ENCODE measurements at regions not wholly inside any gene's neighbourhood (a gene's known extent, or its start where the extent isn't known, plus 50 kb on each side); places are given as distances from the start of the nearest gene placed in this dataset.

DNA sequence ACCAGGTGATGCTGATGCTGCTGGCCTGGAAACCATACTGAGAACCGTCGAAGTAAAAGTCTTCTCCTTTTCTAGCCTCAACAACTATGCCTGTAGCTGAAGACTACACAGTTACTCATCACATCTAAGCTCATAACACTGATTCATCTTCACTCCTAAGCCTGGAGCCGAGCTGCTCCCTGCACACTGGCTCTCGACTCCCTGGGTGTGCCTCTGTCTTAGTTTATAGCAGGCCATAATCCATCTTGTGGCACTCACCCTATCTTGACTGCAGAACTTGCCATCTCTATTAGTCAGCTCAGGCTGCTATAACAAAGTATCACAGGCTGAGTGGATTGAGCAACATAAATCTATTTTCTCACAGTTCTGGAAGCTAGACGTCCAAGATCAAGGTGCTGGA is 191.0 kb downstream of the UNC5CL start:
- intact Hi-C loops (cut with micrococcal nuclease) = no loop called here

DNA sequence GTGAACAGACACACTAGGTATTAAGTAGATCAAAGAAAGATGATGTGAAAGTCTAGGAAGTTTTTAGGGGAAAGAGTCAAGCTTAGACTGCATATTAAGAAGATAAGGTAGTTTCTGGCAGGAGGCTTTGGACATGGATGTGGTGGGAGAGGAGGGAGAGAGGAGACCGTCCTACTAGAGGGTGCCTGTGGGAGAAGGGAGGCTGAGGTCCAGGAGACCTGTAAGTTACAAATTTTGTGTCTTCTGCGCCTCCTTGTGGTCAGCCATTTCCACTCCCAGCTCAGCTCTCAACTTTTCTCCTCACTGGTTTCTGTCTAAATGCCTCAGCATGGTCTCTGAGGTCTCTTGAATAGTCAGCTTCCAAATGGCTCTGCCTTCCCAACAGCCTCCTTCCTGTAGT is 193.5 kb downstream of the UNC5CL start:
- intact Hi-C loops (cut with micrococcal nuclease) = no loop called here

DNA sequence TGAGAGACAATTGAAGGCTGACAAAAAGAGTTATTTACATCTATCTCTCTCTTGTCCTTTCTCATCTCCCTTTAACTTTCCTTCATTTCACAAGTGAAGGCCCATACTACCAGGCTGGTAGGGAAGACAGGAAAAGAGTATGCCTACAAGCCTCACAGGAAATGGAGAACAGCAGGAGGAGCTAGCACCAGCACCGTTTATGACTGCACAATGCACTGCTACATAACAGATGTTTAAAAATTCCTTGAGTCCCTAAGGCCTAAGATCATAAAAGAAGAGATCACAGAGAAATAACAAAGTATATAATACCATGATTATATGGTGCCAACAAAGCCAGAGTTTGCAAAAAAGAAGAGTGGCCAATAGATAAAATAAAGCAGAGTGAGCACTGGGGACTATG is 194.8 kb downstream of the UNC5CL start:
- intact Hi-C loops (cut with micrococcal nuclease) = no loop called here

DNA sequence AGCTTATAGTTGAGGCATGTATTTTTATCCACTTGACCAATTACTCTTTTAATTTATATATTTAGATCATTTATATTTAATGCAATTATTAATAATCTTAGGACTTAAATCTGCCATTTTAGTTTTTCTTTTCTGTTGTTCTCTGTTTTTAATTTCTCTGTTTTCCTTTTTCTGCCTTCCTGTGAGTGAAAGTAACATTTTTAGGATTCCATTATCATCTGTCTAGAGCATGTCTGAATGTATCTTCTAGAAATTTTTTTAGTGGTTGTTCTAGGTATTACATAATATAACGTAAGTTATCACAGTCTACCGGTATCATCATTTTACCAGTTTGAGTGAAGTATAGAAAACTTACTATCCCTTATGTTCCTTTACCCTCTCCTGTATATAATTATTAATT is 197.3 kb downstream of the UNC5CL start:
- intact Hi-C loops (cut with micrococcal nuclease) = no loop called here

DNA sequence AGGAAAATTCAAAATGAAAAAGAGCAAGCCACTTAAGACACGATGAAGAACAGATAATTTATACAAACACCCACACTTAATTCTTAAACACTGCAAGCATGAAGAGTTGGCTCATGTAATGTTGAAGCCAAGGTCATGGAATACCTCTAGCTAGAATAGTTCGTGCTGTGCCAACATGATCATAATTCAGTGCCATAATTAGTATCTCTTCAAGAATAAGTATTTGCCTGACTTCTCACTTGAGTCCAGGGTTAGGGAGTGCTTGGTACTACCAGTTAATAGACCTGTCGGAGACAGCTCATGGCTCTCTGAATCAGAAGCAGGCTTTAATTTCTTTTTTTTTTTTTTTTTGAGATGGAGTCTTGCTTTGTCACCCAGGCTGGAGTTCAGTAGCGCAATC is 206.3 kb downstream of the UNC5CL start:
- intact Hi-C loops (cut with micrococcal nuclease) = no loop called here

DNA sequence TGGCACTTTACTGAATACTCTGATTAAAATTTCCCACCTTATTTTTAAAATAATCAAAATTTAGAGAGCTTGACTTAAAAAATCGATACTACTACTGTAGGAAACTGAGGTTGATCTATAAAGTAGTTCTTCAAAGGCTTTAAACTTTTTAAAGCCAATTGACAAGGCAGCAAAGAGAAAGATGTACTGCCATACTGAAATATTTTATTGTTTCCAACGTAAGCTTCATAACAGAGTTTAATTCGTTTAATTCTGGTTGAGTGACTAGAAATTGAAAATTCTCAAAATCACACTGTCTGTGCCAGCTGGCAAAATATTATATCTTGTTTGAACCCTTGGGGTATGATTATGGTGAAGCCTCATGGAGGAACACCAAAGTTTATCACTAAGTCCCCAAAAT is 207.6 kb downstream of the UNC5CL start:
- intact Hi-C loops (cut with micrococcal nuclease) = no loop called here

DNA sequence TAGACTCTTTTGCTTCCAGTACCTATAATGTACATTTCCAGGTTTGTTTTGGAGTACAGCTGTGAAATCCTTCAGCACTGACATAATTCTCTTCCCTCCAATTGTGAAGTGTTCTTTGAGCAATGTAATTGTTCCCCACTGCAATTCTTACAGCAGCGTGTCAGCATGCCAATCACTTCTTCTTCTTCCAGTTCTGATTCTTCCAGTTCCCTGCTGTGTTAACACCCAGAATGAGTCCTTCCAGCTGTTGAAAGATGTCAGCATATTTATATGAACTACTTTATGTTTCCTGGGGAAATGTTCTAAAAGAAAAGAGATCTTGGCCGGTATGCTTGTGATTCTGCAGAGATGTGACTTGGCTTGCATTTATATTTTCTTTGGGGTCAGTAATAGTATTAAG is 213.9 kb downstream of the UNC5CL start:
- intact Hi-C loops (cut with micrococcal nuclease) = loop anchor here (2.0 kb wide), 1 partner anchor 496 kb away; no protein-coding TSS in a partner anchor

DNA sequence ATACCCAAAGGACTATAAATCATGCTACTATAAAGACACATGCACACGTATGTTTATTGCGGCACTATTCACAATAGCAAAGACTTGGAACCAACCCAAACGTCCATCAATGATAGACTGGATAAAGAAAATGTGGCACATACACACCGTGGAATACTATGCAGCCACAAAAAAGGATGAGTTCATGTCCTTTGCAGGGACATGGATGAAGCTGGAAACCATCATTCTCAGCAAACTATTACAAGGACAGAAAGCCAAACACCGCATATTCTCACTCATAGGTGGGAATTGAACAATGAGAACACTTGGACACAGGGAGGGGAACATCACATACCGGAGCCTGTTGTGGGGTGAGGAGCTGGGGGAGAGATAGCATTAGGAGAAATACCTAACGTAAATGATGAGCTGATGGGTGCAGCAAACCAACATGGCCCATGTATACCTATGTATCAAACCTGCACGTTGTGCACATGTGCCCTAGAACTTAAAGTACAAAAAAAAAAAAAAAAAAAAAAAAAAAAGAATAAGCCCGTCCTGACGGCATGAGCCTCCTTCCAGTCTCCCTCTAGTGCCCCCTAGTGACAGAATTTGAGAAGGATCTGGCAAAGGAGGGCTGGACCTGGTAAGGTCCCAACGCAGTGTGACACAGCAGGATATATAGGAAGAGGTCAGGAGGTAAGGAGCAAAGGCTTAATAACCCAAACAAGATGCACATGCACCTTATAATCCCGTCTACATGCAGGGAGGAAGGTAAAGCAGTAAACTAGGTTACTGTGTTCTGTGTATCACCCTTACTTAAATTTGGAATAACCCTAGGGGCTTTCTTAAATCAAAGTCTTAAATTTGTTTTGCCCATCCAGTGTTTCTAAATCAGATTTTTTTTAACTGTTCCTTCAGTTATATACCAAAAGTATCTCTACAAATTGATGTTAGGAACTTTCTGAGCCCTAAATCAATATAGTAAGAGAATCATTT is 214.8 kb downstream of the UNC5CL start:
- intact Hi-C loops (cut with micrococcal nuclease) = loop anchor here (2.0 kb wide), 1 partner anchor 495 kb away; no protein-coding TSS in a partner anchor

DNA sequence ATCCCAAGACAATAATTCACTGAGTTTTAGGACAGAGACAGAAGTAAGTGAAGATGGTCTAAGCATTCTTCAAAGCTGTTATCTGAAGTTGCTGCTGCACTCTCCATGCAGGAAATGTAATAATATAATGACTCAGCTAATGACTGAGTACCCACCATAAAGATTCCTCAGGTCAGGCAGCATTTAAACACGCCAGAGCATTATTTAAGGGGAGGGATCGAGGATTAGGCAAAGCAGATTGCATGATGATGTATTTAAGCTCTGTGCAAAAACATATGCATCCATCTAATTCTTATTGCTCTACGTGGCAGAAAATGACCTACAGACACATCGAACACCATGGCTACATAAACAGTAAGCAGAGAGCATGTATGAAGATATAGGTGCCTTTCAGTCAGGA is 216.4 kb downstream of the UNC5CL start:
- intact Hi-C loops (cut with micrococcal nuclease) = no loop called here

DNA sequence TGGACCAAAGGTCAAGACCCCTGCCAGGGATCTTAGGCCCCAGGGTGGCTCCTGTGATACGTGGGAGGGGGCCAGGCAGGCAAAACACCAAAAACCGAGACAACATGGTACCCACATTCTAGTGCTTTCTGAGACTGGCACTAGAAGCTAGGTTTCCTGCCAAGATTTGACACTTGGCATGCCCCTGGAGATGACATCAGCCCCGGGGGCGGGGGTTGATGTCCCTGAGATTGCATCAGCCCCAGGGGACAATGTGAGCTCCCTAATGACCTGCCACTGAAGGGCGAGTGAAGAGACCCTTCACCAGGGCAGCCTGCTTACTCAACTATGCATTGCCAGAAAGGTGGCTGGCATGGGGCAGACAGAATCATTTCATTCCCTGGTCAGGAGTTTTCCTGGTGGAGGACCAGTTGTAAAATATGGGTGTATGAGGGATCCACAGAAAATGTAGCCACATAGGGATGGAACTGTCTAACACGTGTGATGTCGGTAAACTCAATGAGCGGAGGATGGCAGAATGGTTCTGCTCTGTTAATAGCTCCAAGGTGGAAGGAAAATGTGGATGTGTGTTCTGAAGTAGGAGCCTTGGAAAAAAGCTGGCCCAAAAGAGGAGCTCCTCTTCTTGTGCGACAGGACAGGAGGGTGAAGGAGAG is 219.7 kb downstream of the UNC5CL start:
- intact Hi-C loops (cut with micrococcal nuclease) = no loop called here

DNA sequence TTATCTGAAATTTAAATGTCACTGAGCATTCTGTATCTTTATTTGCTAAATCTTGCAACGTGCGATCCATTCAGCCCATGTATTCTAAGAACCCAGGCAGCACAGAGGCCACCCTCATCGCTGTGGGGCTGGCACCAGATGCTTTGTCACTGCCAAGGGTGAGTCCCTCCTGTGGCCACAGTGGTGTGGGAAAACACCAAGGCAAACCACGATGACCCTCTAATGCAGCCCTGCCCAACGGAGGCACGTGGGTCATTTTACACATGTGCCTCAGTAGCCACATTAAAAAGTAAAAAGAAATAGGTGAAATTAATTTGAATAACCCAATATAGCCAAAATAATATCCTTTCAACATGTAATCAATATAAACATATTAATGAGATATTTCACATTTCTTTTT is 221.7 kb downstream of the UNC5CL start:
- intact Hi-C loops (cut with micrococcal nuclease) = no loop called here

DNA sequence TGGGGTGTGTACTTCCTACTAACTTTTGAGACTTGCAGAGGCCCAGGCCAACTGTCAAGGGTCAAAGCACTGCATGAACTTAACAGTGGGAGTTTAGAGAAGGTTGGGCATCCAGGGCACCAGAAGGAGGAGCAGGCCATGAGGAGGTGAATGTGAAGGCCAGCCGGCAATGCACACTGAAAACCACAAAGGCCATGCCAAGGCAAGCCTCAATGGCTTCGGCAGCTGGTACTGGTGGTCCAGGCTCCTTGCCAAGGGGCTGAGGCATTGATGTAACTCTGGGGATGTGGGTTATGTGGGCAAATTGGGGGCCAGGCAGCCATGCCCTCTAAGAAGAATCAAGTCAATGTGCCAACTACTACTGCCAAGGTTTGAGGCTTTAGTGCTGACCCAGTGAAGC is 222.4 kb downstream of the UNC5CL start:
- intact Hi-C loops (cut with micrococcal nuclease) = no loop called here

DNA sequence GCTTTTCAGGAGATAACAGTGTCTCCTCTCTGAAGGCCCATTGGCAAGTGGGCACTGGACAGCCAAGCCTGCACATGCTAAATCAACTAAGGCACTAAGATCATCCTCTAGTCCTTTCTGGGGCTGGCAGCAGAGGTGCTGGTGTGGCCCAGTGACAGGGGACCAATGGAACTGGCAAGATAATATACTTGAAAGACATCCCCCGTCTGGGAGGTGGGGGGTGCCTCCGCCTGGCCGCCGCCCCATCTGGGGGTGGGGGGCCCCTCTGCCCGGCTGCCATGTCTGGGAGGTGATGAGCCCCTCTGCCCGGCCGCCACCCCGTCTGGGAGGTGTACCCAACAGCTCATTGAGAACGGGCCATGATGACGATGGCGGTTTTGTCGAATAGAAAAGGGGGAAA is 223.3 kb downstream of the UNC5CL start:
- intact Hi-C loops (cut with micrococcal nuclease) = no loop called here

DNA sequence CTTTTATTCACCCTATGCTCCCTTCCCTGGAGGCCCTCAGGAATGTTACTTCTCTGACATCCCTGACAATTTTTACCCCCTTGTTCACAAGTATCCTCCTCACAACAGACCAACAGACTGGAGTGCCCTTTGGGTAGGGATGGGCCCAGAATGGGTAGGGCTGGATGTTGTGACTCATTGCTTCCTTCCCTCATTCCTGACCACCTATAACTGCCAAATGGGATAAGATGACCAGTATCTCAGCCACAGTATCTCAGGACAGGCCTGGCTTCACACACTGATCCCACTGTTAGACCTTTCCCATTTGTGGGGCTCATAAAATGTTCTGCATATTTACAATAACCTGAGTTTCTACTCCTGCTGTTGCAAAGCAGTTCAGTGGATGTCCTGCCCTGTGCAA is 223.0 kb upstream of the LRFN2 start:
- intact Hi-C loops (cut with micrococcal nuclease) = no loop called here

DNA sequence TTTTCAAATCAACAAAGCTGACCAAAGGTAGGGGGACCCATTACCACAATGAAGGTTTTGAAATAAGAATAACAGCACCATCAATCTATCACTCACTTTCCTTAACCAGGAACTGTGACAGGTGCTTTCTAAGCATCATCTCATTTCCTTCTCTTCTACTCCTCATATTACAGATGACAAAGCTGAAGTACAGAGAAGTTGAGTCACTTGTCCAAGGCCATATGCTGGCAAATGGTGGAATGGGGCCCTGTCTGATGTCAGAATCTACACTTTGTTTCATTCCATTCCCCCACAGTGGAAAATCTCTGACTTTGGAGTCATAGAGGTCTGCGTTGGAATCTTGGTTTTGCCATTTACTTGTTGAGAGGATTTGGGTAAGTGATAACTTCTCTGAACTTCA is 222.5 kb upstream of the LRFN2 start:
- intact Hi-C loops (cut with micrococcal nuclease) = no loop called here

DNA sequence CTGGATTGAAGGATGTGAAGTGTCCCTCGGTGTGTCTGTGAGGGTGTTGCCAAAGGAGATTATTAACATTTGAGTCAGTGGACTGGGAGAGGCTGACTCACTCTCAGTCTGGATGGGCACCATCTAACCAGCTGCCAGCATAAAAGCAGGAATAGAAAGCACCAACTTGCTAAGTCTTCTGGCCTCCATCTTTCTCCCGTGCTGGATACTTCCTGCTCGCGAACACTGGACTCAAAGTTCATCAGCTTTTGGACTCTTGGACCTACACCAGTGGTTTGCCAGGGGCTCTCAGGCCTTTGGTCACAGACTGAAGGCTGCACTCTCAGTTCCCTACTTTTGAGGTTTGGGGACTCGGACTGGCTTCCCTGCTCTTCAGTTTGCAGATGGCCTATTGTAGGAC is 220.3 kb upstream of the LRFN2 start:
- intact Hi-C loops (cut with micrococcal nuclease) = no loop called here

DNA sequence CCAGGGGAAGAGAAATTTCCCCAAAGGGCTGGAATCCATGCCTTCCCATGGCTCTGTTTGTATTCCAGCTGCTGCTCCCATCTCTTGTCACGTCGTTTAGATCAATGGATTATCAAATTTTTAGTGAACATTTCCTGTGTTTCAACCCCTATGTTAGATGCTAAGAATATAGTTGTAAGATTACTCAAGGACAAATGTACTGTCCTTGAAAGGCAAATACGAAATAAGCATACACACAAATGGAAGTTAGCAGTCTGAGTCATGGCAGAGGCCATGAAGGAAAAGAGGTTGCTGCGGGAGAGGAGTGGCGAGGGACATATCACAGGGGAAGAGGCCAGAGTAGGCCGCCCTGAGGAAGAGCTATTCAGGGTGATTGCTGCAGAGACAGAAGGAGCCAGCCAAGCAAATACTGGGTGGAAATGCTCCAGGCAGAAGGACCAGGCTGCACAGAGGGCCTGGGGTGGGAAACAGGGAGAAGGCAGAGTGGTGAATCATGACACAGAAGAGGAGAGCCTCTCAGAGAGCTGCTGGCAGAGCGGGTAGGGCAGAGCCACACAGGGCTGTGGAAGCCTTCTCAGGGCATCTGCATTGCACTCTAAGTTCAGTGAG is 219.2 kb upstream of the LRFN2 start:
- intact Hi-C loops (cut with micrococcal nuclease) = no loop called here

DNA sequence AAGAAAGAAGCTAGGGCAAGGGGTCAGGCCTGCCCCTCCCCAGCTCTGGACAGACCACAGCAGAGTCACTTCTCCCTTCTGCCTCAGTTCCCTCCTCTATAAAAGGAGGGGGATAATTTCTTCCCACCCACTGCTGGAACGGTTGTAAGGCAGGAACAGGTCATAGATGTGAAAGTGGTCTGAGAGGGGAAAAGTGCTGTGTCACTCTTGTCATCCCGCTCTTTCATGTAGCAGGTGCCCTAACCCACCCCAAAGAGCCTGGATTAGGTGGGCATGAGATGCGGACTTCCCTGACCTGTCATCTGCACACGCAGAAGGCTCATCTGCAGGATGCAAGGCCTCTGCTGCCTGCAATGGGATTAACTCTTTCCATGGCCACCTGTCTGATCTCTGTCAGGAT is 218.2 kb upstream of the LRFN2 start:
- intact Hi-C loops (cut with micrococcal nuclease) = no loop called here

DNA sequence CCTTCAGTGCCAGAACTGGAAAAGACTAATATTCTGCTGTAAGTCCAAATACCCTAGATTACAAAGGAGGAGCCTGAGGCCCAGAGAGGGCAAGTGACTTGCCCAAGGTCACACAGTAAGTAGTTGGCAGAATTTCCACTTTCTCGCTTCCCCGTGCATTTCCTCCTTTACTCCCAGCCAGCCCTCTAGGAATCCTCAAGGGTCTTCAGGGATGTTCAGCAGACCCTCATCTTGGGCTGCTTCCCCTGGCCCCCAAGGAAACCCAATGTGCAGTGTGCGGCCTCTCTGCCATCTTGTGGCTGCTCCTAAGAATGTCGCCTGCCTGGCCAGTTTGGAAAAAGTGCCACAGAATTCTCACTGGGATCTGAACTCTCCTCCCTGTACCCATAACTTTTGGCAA is 217.7 kb upstream of the LRFN2 start:
- intact Hi-C loops (cut with micrococcal nuclease) = no loop called here

DNA sequence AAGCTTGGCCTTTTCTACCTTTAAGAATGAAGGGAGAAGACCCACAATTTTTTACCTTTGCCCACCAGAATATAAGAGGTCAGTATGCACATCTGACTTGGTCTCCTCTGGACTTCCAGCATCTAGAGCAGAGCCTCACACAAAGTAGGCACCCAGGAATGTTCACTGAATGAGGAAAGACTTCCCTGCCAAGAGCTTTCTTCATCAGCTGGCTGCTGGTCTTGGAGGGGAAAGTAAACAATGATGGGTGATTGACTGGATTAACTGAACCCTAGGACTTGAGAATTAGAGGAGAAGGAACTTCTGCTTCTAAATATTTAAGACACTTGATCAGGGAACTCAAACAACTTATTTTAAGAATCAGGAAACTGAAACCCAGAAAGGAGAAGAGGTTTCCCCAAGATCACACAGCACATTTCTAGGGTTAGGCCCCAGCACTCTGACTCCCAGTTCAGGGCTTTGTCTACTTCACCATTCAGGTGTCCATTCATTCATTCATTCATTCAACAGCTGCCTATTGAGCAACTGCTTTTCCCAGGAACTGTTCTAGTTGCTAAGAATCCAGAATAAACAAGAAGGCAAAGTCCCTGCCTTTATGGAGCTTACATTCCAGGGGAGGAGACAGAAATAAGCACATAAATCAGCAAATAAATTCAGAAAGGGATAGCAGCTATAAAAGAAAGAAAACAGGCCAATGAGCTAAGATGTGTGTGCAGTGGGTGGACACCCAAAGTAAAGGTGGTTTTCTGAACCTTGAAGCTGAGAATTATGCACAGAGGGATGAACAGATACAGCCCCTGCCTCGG is 216.9 kb upstream of the LRFN2 start:
- intact Hi-C loops (cut with micrococcal nuclease) = no loop called here

DNA sequence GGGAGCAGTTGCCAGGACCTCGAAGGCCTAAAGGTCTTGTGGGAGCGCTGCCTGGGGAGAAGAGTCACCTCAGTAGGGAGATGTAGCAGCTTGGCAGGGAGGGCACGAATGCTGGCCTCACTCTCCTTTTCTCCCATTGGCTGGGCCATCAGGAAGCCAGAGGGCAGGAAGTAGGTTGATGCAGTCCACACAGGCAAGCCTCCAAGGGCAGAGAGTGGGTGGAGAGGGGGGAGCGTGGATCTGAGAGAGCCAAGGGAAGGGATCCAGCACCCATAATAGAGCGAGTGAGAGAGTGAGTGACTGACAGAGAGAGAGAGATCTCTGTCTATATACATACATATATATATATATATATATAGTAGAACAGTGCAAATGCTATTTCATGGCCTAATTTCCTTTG is 215.3 kb upstream of the LRFN2 start:
- intact Hi-C loops (cut with micrococcal nuclease) = no loop called here
